ENCODE measurements at regions not wholly inside any gene's neighbourhood (a gene's known extent, or its start where the extent isn't known, plus 50 kb on each side); places are given as distances from the start of the nearest gene placed in this dataset.

DNA sequence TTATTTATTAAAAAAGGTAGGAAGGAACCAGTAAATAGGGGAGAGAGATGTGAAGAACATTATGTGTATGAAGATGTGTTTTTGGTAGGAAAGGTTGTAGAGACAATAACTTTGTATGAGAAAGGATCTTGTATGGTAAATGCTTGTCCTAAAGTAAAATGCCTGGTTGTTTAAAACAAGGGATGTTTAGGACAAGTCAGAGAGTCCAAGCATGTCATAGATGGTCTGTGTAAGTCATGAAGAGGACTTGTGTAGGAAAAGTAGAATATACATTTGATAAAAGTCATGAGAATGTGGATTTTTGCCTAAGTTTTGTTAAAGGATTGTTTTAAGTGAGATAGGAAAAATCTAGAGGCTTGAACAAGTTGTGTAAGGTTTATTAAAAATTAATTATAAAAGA lies 325.1 kb downstream of the CDH26 start:
- TF ChIP-seq, protein P1, sequence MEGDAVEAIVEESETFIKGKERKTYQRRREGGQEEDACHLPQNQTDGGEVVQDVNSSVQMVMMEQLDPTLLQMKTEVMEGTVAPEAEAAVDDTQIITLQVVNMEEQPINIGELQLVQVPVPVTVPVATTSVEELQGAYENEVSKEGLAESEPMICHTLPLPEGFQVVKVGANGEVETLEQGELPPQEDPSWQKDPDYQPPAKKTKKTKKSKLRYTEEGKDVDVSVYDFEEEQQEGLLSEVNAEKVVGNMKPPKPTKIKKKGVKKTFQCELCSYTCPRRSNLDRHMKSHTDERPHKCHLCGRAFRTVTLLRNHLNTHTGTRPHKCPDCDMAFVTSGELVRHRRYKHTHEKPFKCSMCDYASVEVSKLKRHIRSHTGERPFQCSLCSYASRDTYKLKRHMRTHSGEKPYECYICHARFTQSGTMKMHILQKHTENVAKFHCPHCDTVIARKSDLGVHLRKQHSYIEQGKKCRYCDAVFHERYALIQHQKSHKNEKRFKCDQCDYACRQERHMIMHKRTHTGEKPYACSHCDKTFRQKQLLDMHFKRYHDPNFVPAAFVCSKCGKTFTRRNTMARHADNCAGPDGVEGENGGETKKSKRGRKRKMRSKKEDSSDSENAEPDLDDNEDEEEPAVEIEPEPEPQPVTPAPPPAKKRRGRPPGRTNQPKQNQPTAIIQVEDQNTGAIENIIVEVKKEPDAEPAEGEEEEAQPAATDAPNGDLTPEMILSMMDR (conservative IDR thresholded peaks at IDR 0.05; ENCODE audit: low read depth, low read length), result no peak
- TF ChIP-seq EZH2 (IDR thresholded peaks at IDR 0.05; ENCODE audit: low read length, unreplicated experiment), result no peak
- TF ChIP-seq EZH2phosphoT487 (IDR thresholded peaks at IDR 0.05; ENCODE audit: borderline replicate concordance, low read length), result no peak
